Vagina (tissue), 2 donors: ENCODE measurements at regions not wholly inside any gene's neighbourhood (a gene's known extent, or its start where the extent isn't known, plus 50 kb on each side); places are given as distances from the start of the nearest gene placed in this dataset.

Source experiments
- POLR2AphosphoS5 ChIP-seq, 2 donors: sonication (generic); formaldehyde crosslinking; IDR thresholded peaks; one replicate each; pipeline ENCODE4 v1.9.0; 2017; ENCODE audit warnings: antibody characterized with exemption in 2 of 2, mild to moderate bottlenecking in 2 of 2, low read depth in 1 of 2; ENCODE audit not compliant: insufficient read depth in 1 of 2
- TF ChIP-seq, protein P1 (sequence below), 3 experiments: fragments of 450-650 bp in 2 of 3; fragments of 200-600 bp in 1 of 3; sonication (generic) in 1 of 3; IDR thresholded peaks; one replicate each; pipeline ENCODE4 v1.5.1; 2017 to 2019; ENCODE audit warnings: antibody characterized with exemption in 3 of 3, mild to moderate bottlenecking in 2 of 3, moderate library complexity in 2 of 3

DNA sequence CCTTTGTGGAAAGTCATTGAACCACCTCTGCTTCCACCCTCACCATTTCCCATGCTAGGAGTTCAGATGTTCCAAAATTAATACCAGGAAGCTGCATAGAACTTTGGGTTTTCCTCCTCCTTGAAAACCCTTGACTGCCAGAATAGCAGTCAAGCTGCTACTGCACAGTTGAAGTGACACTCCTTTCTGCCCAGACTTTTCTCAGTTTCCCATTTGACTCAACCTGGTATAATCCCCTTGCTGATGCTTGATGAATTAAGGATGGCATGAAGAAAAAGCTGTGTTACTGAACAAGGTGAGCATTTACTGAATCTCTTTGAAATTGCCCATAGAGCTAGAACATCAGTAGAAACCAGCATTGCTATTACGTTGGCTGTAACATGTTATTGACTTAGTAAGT lies 286.0 kb downstream of the EDEM1 start:
- TF ChIP-seq, protein P1, sequence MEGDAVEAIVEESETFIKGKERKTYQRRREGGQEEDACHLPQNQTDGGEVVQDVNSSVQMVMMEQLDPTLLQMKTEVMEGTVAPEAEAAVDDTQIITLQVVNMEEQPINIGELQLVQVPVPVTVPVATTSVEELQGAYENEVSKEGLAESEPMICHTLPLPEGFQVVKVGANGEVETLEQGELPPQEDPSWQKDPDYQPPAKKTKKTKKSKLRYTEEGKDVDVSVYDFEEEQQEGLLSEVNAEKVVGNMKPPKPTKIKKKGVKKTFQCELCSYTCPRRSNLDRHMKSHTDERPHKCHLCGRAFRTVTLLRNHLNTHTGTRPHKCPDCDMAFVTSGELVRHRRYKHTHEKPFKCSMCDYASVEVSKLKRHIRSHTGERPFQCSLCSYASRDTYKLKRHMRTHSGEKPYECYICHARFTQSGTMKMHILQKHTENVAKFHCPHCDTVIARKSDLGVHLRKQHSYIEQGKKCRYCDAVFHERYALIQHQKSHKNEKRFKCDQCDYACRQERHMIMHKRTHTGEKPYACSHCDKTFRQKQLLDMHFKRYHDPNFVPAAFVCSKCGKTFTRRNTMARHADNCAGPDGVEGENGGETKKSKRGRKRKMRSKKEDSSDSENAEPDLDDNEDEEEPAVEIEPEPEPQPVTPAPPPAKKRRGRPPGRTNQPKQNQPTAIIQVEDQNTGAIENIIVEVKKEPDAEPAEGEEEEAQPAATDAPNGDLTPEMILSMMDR (IDR thresholded peaks at IDR 0.05), result no peak
- TF ChIP-seq POLR2AphosphoS5 (IDR thresholded peaks at IDR 0.05; ENCODE audit: insufficient read depth in 1 of 2, low read depth in 1 of 2), result no peak
